Activated CD4-positive, CD25-positive, alpha-beta regulatory T cell treated with anti-CD3 and anti-CD28 coated beads, Interleukin-2, amount 50 U/mL, for 24 hours (primary cell): ENCODE measurements at regions not wholly inside any gene's neighbourhood (a gene's known extent, or its start where the extent isn't known, plus 50 kb on each side); places are given as distances from the start of the nearest gene placed in this dataset.
A peak's percentile ranks its signal among the peaks of the same experiment; 100 is the strongest.
"Not testable (repeated sequence)": the region's sequence is repeated elsewhere in the genome, so short reads cannot be mapped to it uniquely, and the experiment has no call there.

Source experiments
- ATAC-seq, 2 donors: fragments of 150-1000 bp; cut with Tn5 transposase; one replicate each; pipeline ENCODE4 v1.10.0; 2021; ENCODE audit warnings: mild to moderate bottlenecking in 1 of 2, moderate library complexity in 1 of 2

DNA sequence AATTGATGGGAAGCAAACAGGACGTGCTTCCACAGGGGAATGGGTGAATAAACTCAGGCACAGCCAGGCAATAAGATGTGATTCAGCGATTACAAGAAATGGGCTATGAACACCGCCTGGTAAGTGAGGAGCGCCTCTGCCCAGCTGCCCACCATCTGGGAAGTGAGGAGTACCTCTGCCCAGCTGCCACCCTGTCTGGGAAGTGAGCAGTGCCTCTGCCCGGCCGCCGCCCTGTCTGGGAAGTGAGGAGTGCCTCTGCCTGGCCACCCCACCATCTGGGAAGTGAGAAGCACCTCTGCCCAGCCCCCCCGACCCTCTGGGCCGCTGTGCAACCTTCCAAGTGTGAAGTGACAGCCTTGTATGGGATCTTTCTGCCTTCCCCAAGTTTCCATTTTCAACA, 73.2 kb upstream of the PRR5 start:
- ATAC-seq, result no peak

DNA sequence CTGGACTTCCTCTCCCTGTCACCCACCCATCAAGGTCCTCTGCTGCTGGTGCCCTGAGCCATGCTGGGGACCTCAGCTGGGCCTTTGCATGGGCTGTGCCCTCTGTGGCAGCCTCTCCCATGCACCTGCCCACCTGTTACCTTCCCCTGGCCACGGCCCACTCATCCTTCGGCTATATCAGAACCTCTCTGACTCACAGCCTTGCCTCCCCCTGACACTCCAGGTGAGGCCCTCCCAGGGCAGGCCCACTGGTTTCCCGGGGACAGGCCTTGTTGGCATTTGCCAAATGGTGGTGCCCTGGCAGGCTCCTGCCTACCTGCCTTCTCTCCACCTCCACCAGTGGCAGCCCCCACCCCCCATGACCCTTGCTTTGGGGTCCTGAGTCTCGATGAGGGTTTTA, 73.7 kb upstream of the PRR5 start:
- no peak for ATAC-seq

DNA sequence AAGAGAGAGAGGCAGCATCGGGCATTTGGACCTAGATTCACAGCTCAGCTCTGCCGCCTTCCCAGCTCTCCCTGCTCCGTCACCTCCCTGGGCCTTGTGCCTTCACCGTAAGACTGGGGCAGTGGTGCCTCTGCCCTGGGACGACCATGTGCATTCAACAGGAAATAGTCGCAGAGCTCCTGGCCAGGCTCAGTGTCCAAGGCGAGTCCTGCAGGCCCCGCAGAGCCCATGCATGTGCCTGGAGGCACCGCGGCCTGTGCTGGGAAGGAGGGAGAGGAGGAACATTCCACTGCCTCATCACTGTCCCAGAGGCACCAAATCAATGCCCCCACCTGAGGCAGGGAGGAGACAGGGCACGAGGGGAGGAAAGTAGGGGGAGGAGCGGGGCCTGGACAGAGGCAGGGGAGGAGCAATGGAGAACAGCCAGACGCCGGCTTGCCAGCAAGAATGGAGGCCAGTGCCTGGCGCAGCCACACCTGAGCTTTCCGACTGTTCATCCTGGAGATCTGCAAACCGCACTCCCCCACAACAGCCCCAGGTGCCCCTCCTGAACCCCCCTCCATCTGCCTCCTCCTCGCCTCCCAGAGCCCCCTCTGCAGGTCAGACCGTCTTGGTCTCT, 74.4 kb upstream of the PRR5 start:
- no peak for ATAC-seq

DNA sequence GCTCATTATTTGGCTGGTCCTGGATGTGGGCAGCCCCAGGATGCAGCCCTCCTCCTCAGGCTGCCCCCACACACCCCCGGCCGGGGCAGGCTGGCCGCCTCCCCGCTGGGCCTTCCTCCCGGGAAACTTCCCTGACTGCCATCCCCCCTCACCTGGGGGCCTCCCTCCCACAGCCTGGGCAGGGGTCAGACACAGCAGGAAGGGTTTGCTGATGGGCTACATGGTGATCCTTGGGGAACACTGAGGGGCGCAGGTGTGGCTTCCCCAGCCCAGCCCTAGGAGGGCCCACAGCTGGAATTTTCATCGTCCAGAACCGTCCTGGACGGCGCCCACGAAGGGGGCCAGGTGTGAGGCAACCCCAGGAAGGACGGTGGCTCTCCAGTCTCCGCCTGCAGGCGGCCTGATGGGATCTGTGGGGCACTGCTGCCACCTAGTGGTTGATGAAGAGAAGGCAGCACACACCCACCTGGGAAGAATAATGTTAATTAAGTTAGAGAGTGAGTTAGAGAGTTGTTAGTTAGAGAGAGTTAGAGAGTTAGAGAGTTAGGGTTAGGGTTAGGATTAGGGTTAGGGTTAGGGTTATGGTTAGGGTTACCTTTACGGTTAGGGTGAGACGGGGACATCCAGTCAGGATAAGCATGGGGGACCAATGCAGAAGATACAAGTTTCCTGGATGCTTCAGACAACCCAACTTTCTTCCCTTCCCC, 75.9 kb upstream of the PRR5 start:
- peak; percentile 76 to 81 for ATAC-seq

DNA sequence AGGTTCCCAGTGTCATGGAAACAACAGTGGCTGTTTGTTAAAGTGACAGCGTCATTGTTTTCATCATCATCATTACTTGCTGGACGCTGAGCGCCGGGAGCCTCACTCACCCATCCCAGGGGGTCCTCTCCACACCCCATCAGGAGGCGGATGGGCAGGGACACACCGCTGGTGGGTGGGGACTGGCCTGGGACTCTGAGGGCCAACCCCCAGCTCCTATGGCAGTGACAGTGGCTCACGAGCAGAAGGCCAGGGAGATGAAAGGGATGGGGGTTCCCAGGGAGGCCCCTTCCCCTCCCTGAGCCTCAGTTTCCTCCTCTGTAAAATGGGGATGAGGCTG, 76.6 kb upstream of the PRR5 start:
- ATAC-seq, result no peak

DNA sequence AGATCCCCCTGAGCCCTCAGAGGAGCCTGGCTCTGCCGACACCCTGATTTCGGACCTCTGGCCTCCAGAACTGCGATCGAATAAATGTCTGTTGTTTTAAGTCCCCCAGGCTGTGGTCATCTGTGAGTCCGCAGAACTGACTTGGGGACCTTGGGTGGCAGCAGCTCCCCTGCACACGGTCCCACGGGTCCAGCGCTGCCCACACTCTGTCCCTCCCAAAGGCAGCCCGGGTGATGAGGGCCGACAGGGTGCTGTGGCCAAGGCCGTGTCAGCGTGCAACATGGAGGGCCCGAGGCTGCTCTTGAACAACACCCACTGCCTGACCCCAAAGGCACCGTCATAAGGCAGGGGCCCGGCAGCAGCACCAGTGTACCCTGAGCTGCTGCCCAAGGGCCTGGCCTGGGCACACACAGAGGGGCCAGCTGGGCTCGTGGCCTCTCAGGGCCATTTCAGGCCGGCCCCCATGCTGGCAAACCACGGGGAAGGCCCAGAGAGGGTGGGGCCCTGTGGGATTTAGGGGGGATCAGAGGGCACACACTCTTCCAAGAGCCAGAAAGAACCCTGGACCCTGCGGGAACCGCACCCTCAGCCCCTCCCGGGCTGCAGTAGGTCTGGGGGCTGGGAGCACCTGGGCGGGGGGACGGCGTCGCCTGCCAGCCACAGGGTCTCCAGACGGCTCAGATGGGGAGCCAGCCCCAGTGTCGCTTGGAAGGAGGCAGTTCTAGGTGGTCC, 77.1 kb upstream of the PRR5 start:
- ATAC-seq, result no peak

DNA sequence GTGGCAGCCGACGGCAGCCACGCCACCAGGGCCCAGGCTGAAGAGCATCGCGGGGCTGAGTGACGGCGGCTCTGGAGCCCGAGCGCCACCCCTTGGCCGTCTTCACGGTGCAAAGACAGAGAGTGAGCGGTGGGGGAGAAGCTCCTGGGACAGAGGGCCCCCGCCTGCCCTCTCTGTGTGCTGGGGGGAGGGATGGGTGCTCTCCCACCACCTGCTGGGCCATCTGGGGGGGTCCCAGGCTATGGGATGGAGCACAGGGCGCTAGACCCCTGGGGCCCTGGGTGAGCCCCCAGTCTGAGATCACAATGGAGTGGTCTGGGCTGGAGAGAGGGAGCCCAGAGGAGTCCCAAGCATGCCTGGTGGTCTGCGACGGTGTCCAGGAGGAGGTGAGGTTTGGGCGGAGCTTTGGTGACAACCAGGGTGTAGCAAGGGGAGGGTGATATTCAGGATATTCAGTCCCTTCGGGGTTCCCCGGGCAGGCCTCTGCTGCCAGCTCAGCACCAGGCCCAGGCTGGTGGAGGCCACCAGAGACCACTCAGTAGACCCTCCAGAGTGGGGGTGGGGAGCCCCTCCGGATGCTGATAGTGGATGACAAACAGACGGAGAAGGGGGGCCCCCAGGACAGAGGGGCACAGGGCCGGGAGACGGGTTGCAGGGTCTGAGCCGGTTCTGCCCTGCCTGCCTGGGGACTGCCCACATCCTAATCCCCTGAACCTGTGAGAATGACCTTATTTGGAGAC, 78.1 kb upstream of the PRR5 start:
- ATAC-seq, result no peak

DNA sequence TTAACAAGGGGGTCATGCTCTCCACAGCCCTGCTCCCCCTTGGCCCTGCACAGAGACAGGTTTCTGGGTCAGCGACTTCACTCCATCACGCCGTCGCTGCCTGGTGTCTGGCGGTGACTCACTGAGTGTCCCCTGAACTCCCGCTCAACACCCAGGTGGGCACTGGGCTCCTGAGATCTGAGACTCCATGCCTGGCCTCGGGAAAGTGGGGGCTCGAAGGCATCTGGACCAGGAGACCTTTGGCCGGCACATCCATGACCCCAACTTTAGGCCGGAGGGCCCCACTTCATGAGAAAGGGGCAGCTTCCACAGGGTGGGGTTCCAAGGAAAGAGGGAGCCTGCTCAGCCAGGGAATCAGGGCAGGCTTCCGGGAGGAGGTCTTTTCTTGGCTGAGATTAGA, 79.3 kb upstream of the PRR5 start:
- no peak for ATAC-seq

DNA sequence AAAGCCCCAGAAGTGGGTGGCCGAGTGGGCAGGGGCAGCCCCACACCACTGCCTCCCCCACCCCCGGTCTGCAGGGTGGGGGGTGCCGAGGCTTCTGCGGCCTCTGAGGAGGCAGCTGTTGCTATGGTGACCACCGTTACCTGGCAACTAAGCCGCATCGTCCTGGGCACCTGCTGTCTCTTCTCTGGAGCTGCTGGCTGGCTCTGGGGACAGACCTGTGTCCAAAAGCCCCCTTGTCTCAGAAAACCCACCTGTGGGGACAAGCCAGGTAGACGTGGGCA, 79.9 kb upstream of the PRR5 start:
- ATAC-seq, result no peak

DNA sequence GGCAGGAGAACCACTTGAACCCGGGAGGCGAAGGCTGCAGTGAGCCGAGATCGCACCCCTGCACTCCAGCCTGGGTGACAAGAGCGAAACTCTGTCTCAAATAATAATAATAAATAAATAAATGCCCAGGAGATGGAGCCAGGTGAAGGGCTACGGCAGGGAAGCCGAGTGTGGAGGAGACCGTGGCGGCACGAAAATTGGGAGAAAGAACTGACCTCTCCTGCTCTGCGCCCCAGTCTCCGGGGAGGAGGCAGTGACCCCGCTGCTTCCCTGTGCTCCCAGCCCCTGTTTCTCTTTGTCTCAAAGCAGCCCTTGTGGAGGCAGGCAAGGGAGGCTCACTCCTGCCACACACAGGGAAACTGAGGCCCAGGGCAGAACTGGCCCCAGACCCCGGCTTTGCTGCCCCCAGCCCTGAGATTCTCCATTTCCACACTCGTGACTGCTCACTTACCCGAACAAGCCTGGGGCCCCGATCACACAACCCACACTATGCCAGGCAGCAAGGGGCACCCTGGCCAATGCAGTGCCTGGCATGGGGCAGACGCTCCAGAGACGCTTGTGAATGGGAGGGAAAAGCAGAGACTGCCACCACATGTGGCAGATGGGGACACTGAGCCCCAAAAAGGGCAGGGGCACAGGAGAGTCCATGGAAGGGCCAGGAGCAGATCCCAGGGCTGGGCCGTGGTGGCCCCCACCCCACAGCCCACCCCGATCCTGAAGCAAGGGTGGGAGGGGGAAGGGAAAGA, 80.4 kb upstream of the PRR5 start:
- no peak for ATAC-seq

DNA sequence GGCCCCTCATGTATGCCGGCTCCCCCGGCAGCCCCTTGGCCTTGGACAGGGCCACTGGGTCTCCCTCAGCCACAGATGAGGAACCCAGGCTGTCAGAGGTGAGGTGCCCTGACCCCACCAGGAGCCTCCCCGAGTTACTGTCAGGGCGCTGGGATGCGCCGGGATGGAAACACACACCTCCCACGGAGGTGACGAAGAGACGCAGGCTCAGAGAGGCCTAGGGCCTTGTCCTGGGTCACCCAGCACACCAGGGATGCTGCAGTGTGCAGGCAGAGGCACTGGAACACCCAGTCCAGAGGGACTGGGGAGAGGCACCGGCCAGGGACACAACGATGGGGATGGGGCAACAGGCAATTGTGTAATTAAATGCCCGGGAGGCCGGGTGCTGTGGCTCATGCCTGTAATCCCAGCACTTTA, 81.2 kb upstream of the PRR5 start:
- no peak for ATAC-seq

DNA sequence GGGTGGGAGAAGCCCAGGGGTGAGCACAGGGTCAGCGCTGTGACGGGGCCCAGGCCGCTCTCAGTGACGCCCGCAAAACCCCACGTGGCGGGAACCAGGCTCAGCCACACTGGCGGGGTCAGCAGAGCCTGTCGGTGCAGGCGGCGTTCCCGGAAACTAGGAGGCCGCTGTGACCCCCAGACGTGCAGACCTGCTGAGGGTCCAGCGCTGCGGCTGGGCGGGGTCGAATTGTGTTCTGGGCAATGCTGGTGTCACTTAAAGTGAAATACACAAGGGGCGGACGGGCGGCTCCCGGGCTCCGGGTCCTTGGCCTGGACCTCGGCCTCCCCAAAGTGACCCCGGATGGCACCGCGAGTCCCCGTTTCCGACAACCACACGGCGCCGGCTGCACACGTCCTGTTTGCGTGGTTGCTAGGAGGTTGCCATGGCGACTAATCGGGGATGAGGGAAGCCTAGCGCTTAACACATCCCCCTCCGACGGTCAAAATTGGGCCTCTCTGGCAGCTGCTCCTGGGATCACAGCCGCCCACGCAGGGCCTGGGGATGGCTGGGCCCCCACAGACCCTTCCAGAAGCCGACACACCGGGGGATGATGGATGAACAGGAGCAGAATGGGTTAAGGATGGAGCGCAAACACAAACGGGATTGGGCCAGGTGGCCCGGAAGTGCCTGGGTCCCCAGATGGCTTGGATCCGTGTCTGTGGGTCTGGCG, 81.7 kb upstream of the PRR5 start:
- ATAC-seq, result peak; percentile 76 to 78

DNA sequence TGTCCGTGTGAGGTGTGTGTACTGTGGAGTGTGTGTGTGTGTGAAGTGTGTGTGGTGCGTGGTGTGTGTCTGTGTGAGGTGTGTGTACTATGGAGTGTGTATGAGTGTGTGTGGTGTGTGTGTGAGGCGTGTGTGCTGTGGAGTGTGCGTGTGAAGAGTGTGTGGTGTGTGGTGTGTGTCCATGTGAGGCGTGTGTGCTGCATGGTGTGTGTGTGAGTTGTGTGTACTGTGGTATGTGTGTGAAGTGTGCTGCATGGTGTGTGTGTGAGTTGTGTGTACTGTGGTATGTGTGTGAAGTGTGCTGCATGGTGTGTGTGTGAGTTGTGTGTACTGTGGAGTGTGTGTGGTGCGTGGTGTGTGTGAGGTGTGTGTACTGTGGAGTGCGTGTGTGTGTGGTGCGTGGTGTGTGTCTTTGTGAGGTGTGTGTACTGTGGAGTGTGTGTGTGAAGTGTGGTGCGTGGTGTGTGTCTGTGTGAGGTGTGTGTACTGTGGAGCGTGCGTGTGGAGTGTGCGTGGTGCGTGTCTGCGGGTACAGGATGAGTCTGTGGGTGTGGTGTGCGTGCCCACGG, 82.4 kb upstream of the PRR5 start:
- ATAC-seq, result not testable (repeated sequence)

DNA sequence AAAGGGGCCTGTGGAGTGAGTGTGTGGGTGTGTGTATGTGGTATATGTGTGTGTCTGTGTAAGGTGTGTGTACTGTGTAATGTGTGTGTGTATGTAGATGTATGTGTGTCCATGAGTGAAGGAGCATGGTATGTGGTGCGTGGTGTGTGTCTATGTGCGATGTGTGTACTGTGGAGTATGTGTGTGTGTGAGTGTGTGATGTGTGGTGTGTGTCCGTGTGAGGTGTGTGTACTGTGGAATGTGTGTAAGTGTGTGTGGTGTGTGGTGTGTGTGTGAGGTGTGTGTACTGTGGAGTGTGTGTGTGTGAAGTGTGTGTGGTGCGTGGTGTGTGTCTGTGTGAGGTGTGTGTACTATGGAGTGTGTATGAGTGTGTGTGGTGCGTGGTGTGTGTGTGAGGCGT, 83.1 kb upstream of the PRR5 start:
- ATAC-seq, result not testable (repeated sequence)

DNA sequence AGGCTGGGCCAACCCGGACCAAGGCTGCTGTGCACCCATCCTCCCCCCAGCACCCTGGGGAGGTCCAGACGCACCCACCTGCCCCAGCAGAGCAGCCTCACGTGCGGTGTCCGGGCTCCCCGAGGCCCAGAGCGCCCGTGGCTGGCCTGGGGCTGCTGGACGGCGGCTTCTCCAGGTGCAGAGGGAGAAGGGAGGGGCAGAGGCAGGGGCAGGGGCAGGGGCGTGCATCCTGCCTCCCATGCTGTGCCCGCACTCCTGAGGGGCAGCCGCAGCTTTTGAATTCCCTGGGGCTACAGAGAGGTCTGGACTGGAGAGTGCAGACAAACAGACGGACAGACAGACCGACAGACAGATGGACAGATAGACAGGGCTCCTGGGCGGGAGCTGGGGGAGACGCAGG, 83.6 kb upstream of the PRR5 start:
- no peak for ATAC-seq

DNA sequence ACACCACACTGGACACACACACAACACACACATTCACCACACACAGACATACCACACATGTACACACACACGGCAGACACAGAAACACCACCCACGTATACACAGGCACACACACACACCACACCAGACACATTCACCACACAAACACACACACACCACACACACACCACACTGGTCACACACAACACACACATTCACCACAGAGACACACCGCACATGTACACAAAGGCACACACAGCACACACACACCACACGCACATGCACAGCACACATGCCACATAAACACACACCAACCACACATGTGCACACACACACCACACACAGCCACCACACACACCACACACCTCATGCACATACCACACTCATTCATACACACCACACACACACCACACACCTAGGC, 84.2 kb upstream of the PRR5 start:
- no peak for ATAC-seq

DNA sequence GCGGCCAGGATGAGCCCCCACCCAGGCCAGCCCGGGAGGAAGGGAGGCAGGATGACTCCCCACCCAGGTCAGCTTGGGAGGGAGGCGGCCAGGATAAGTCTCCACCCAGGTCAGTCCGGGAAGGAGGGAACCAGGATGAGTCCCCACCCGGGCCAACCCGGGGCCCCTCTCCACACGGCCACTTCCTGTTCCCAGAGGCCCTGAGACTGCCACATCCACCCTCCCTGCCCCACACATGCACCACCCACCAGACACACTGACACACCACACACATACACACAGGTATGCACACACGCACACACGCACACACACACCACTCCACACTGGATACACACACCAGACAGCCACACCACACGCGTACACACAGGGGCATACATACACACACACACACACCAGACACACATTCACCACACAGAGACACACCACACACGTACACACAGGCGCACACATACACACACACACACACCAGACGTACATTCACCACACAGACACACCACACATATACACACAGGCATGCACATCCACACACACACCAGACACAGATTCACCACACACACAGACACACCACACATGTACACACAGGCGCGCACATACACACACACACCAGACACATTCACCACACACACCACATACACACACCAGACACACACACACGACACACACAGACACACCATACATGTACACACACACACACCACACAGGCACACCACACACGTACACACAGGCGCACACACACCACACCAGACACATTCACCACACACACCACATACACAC, 84.9 kb upstream of the PRR5 start:
- no peak for ATAC-seq

DNA sequence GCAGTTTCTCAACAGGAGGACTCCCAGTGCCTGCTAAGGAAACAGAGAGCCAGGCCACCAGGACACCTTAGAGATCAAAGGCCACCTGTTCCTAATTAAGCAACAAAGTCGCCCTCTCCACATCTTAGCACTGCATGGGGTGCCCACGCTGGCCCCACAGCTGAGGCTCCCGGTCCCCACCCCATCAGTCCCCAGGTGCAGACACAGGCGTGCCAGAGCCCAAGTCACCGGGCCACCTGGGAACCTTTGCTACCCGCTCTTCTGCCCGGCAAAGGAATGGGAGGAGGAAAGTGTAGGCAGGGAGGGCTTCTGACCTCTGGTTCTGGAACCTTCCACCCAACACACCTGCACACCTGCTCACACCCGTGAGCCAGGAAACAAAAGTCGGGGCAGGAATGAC, 85.5 kb upstream of the PRR5 start:
- ATAC-seq, result no peak

DNA sequence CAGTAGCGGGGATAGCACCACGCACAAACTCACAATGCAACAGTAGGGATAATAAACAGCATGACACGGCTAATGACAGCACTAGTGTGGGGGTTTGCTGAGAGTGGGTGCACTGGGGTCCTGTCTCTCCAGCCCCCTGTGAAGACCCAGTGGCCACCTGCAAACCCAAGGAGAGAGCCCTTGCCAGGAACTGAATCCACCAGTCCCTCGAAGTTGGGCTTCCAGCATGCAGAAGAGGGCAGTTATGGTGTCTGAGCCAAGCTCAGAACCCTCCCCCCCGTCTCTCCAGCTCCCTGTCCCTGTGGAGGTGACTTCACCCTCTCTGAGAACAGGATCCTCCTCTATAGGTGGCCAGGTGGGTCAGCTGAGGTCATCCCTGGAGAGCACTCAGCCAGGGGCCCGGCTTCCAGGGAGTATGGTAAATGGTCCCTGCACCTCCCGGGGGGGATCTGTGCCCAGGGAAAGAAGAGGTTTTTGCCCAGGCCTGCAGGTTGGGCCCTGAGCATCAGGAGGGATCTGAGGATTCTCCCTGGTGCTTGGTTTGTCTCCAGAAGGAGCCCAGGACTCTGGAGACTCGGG, 86.3 kb upstream of the PRR5 start:
- ATAC-seq, result no peak

DNA sequence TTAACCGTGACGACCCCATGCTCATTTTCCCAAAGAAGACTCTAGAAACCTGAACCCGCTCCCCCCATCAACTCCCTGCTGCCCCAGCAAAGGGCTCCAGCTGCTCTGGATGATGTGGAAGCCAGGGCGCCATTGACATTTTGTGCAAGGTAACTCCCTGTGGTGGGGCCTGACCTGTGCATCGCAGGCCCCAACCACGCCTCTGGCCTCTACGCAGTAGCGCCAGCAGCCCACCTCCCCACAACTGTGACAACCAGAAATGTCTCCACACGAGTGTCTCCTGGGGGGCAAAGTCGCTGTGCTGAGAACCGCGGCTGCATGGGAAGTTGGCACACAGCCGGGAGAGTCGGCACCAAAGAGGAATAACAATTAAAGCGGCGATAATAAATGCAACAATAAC, 86.9 kb upstream of the PRR5 start:
- ATAC-seq, result no peak

DNA sequence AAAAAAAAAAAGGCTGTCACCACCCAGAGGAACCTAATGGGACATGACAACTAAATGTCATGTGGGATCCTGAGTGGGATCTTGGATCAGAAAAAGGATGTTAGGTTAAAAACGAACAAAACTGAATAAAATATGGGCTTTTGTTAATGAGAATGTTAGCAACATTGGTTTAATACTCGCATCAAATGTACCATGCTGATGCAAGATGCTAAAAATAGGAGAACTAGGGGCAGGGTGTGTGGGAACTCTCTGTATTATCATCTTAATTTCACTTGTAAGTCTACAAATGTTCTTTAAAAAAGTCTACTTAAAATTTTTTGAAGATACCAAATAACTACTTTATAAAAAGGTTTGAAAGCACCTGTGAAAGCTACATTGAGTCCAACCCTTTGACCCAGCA, 88.8 kb upstream of the PRR5 start:
- ATAC-seq, result no peak
